IPS DF 6.9 (cell line): ENCODE measurements at regions not wholly inside any gene's neighbourhood (a gene's known extent, or its start where the extent isn't known, plus 50 kb on each side); places are given as distances from the start of the nearest gene placed in this dataset.
A peak's percentile ranks its signal among the peaks of the same experiment; 100 is the strongest.

Source experiments
- DNase-seq: peaks from one replicate; pipeline ENCODE4 v3.0.0-alpha.2; 2013; ENCODE audit warnings: low read depth, low spot score
- H3K27ac ChIP-seq: one replicate; pipeline ENCODE4 v1.5.1; 2013; ENCODE audit warnings: low read length, control low read depth
- H3K27me3 ChIP-seq: 2 replicates; pipeline ENCODE4 v1.6.1; 2013; ENCODE audit warnings: mild to moderate bottlenecking, low read length; ENCODE audit not compliant: control insufficient read depth, insufficient read depth
- H3K36me3 ChIP-seq: 2 replicates; pipeline ENCODE4 v1.6.1; 2013; ENCODE audit warnings: low read length; ENCODE audit not compliant: control insufficient read depth, insufficient read depth
- H3K4me1 ChIP-seq: 2 replicates; pipeline ENCODE4 v1.6.1; 2013; ENCODE audit warnings: low read length; ENCODE audit not compliant: control insufficient read depth, insufficient read depth
- H3K4me3 ChIP-seq: 2 replicates; pipeline ENCODE4 v1.5.1; 2013; ENCODE audit warnings: mild to moderate bottlenecking, low read length
- H3K9me3 ChIP-seq: 2 replicates; pipeline ENCODE4 v1.6.1; 2013; ENCODE audit warnings: low read length, inconsistent platforms; ENCODE audit not compliant: control insufficient read depth, insufficient read depth
- WGBS: extraction: QIAGEN DNeasy Blood & Tissue Kit; methylation state at CpG from one replicate; pipeline ENCODE4 v1.1.7; 2013; ENCODE audit warnings: mixed read lengths, missing lambda C conversion rate; ENCODE audit not compliant: insufficient read length, insufficient coverage; 5-methylcytosine and 5-hydroxymethylcytosine counted together

DNA sequence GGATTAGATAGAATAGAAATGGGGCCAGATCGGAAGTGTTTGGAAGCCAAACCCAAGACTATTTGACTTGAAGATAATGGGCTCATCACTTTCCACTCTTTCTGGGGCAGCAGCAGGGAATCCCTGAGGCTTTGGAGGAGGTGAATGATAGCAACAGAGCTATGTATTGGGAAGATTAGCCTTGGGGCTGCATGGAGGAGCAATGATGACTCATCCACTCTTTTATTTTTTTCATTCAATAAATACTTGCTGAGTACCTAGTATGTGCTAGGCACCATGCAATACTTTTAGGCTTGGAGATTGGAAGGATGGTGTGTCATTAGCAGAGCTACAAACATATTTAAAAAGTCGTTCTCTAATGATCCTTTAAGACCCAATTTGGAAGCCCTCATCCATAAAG, 166.9 kb upstream of the FOXD3 start:
- Histone ChIP-seq H3K36me3 (no peaks in the 10 kb centered on the region), H3K4me3 (no peak overlapping the region), H3K4me1 (no peaks in the 10 kb centered on the region), H3K9me3 (no peaks in the 10 kb centered on the region), H3K27ac (no peak overlapping the region), H3K27me3 (no peaks in the 10 kb centered on the region)
- no CpG with 5 or more reads among the region's 2 CpGs for WGBS
- no peak for DNase-seq

DNA sequence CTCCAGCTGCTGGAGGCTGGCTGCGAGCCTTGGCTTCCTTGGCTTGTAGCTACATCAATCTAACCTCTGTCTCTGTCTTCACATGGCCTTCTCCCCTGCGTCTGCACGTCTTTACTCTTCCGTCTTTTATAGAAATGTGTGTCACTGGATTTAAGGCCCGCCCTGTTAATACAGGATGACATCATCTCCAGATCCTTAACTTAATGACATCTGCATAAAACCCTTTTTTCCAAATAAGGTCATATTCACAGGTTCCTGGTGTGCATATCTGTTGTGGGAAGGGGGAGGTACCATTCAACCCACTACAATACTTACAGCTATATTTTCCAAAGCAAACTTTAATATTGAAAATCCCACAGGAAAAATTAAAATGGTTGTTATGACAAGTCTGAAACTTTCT, 165.3 kb upstream of the FOXD3 start:
- no peak overlapping the region for H3K4me3 ChIP-seq
- no peaks in the 10 kb centered on the region for H3K9me3 ChIP-seq
- DNase-seq: no peak
- no peaks in the 10 kb centered on the region for H3K36me3 ChIP-seq
- no CpG with 5 or more reads among the region's 5 CpGs for WGBS
- H3K27me3 ChIP-seq: no peaks in the 10 kb centered on the region
- H3K27ac ChIP-seq: no peak overlapping the region
- no peaks in the 10 kb centered on the region for H3K4me1 ChIP-seq

DNA sequence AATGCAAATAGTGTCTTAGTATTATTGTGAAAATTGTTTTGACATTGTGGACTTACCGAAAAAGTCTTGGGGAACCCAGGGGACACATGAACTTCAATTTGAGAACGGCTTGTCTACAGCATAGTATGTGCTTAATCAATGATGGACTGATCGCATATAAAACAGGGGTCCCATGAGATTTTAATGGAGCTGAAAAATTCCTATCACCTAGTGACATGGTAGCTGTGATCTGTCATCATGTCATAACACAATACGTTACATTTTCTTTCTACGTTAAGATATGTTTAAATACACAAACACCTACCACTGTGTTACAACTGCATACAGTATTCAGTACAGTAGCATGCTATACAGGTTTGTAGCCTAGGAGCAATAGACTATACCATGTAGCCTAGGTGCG, 153.3 kb upstream of the FOXD3 start:
- no peak for DNase-seq
- Histone ChIP-seq H3K4me1 (no peaks in the 10 kb centered on the region), H3K27ac (no peak overlapping the region), H3K36me3 (no peaks in the 10 kb centered on the region), H3K9me3 (no peaks in the 10 kb centered on the region), H3K27me3 (no peaks in the 10 kb centered on the region), H3K4me3 (no peak overlapping the region)
- no CpG with 5 or more reads among the region's 6 CpGs for WGBS

DNA sequence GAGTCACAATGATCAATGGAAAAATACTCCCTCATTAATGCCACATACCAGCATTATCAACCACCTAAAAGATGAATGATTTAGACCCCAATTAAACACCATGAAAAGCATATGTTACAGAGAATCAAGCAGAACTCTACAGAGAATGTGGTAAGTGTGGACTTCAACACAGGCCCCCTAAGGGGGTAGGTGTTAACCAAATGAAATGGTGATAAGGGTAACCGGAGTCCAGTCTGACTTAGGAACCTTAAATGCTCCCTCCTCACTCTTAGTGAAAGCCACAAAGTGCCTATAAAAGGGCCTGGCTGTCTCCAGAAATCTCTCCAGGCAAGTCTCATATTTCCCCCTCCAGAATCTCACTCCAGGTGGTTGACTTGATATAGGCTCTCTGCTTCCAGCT, 149.2 kb upstream of the FOXD3 start:
- no peak overlapping the region for H3K27ac ChIP-seq
- no peak overlapping the region for H3K4me3 ChIP-seq
- no peaks in the 10 kb centered on the region for H3K36me3 ChIP-seq
- no CpG with 5 or more reads among the region's 1 CpG for WGBS
- no peaks in the 10 kb centered on the region for H3K4me1 ChIP-seq
- no peak for DNase-seq
- H3K9me3 ChIP-seq: no peaks in the 10 kb centered on the region
- no peaks in the 10 kb centered on the region for H3K27me3 ChIP-seq

DNA sequence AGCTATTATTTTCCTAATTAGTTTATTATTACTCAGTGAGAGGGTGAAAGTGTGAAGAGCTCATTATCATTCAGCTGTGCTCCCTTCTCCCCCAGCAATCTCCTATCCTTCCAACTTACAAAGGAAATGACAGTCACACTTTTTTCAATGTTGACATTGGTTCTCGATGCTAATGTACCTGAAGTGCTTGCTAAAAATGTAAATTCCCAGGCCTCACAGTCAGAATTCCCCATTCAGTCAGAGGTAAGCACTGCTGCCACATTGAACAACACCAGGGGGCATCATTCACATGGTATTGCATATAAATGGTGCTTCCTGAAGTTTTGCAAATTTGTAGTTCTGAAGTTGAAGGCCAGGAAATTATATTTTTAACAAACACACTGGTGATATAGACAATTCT, 132.7 kb upstream of the FOXD3 start:
- no peak overlapping the region for H3K27ac ChIP-seq
- H3K36me3 ChIP-seq: no peaks in the 10 kb centered on the region
- H3K4me3 ChIP-seq: no peak overlapping the region
- no peaks in the 10 kb centered on the region for H3K27me3 ChIP-seq
- H3K9me3 ChIP-seq: no peaks in the 10 kb centered on the region
- no CpG with 5 or more reads among the region's 1 CpG for WGBS
- peak; percentile 84 for DNase-seq
- peaks cover 1% of the 10 kb centered on the region; the same call in 1 of the 2 replicates for H3K4me1 ChIP-seq

DNA sequence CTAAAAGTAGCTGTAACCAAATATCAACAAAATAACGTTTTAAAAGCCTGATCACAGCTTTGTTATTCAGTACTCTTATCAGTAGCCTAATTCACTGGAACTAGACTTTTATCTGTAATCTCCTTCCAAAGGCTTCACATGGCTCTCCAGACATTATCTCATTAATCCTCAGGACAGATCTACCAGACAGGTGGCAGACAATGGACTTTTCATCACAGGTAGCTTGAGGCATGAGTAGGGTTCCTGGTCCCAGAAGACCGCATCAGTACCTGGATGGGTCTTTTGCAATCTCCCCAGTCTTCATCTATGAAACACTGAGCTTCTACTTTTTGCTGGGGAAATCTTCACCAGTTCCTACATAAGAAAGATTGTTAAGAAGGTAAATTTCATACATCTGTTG, 132.2 kb upstream of the FOXD3 start:
- Histone ChIP-seq H3K4me1 (peaks cover 1% of the 10 kb centered on the region; the same call in 1 of the 2 replicates), H3K9me3 (no peaks in the 10 kb centered on the region), H3K27ac (no peak overlapping the region), H3K4me3 (no peak overlapping the region), H3K36me3 (no peaks in the 10 kb centered on the region), H3K27me3 (no peaks in the 10 kb centered on the region)
- no CpG with 5 or more reads among the region's 2 CpGs for WGBS
- no peak for DNase-seq

DNA sequence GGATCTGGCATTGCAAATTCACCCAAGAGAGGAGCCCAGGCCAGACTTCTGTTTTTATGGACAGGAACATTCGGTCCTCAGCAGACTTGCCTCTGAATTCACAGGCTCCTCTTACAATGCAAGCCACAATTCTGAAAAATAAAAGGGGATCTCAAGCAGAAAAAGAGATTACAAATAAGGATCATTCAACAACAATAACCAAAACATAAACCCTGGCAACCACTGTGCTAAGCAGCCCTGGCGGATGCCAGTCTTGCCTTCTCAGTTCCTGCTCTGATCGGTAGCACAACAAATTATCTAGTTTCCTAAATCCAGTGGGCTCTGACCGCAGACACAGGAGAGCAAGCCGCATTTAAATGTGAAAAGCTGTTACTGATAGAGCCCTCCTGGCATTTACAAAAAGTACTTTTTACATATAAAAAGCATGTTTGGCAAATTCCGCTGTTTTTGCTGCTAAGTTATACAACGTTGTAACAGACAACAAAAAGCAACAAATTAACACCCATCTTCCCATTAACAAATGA, 123.4 kb upstream of the FOXD3 start:
- no CpG with 5 or more reads among the region's 7 CpGs for WGBS
- Histone ChIP-seq H3K4me3 (no peak overlapping the region), H3K36me3 (no peaks in the 10 kb centered on the region), H3K27ac (no peak overlapping the region), H3K4me1 (no peaks in the 10 kb centered on the region), H3K9me3 (no peaks in the 10 kb centered on the region), H3K27me3 (peaks cover 11% of the 10 kb centered on the region; the same call in 1 of the 2 replicates)
- DNase-seq: no peak

DNA sequence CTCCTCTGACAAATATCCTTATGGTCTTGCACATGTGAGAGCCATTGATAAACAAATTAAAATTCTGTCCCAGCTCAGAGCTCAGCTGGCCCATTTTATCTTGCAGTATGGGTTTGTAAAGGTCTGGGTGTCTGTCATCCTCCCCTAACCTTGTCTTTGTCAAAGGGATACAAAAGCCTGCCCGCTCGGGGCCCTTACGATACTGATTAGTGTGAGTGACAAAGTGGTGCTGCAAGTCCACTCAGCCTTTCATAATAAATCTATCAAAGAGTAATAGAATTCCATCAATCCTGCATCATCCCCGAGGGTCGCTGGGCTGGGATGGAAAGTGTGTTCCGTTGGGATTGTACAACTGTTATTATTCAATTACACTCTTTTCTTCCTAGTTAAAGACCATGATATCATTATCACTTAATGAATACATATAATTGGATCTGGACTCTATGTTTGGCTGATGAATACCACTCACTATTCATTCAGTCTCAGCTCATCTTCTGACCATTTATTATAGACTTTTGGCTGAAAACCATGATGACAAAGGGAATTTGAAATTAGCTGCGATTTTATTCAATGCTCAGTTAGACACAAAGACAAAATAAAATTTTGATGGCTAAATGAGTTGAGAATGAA, 122.5 kb upstream of the FOXD3 start:
- no peaks in the 10 kb centered on the region for H3K4me1 ChIP-seq
- H3K36me3 ChIP-seq: no peaks in the 10 kb centered on the region
- no peak overlapping the region for H3K27ac ChIP-seq
- H3K9me3 ChIP-seq: no peaks in the 10 kb centered on the region
- peaks cover 11% of the 10 kb centered on the region; the same call in 1 of the 2 replicates for H3K27me3 ChIP-seq
- no peak overlapping the region for H3K4me3 ChIP-seq
- DNase-seq: no peak
- WGBS: no CpG with 5 or more reads among the region's 7 CpGs

DNA sequence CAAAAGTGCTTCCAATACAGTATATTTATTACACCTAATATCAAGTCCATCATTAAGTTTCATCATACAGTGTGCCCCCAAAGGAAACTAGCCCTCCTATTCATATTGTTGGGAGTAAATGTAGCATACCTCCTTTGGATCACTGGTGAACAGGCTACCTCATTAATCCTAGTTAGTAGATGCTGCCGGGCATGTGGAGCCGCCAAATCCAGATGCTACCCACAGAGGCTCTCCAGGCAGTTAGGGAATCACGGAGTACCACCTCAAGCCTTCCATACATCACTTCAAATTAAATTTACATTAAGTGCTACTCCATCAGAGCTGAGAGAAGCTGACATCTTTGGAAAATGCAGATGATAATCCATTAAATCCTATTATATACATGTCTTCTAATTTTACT, 121.7 kb upstream of the FOXD3 start:
- no CpG with 5 or more reads among the region's 3 CpGs for WGBS
- Histone ChIP-seq H3K9me3 (no peaks in the 10 kb centered on the region), H3K4me1 (no peaks in the 10 kb centered on the region), H3K27me3 (peaks cover 11% of the 10 kb centered on the region; the same call in 1 of the 2 replicates), H3K36me3 (no peaks in the 10 kb centered on the region), H3K4me3 (no peak overlapping the region), H3K27ac (no peak overlapping the region)
- DNase-seq: no peak

DNA sequence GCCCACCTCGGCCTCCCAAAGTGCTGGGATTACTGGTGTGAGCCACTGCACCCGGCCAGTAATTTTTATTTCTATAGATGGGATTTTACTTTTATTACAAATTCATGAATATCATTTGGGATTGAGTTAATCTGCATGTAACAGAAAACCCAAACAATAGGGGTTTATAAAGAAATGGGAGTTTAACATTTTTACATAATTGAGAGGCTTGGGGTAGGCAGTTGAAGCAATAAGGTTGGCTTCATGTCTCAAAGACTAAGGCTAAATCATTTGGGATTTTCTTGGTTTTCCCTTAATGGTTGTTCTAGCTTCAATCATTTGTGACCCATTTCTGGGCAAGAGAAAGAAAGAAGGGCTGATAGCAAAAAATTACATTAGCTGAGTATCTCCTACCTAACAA, 118.7 kb upstream of the FOXD3 start:
- Histone ChIP-seq H3K9me3 (no peaks in the 10 kb centered on the region), H3K27ac (no peak overlapping the region), H3K27me3 (peaks cover 3% of the 10 kb centered on the region; the same call in 1 of the 2 replicates), H3K36me3 (no peaks in the 10 kb centered on the region), H3K4me1 (no peaks in the 10 kb centered on the region), H3K4me3 (no peak overlapping the region)
- no peak for DNase-seq
- WGBS: no CpG with 5 or more reads among the region's 2 CpGs

DNA sequence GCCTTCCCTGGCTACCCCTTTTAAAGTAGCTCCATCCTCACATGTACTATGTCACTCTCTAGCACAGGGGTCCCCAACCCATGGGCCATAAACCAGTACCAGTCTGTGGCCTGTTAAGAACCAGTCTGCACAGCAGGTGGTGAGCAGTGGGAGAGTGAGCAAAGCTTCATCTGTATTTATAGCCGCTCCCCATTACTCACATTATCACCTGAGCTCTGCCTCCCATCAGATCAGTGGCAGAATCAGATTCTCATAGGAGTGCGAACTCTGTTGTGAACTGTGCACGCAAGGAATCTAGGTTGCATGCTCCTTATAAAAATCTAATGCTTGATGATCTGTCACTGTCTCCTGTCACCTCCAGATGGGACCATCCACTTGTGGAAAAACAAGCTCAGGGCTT, 116.6 kb upstream of the FOXD3 start:
- DNase-seq: no peak
- Histone ChIP-seq H3K27ac (no peak overlapping the region), H3K9me3 (no peaks in the 10 kb centered on the region), H3K36me3 (no peaks in the 10 kb centered on the region), H3K4me3 (no peak overlapping the region), H3K27me3 (peaks cover under 1% of the 10 kb centered on the region; the same call in 1 of the 2 replicates), H3K4me1 (no peaks in the 10 kb centered on the region)
- WGBS: no CpG with 5 or more reads among the region's 3 CpGs
